GM18502 (cell line): ENCODE measurements at regions not wholly inside any gene's neighbourhood (a gene's known extent, or its start where the extent isn't known, plus 50 kb on each side); places are given as distances from the start of the nearest gene placed in this dataset.

ENCODE experiments used
- ATAC-seq: cut with Tn5 transposase; IDR thresholded peaks from one replicate; pipeline ENCODE4 v1.9.1; 2021; ENCODE audit warnings: mild to moderate bottlenecking; ENCODE audit not compliant: unreplicated experiment, poor library complexity

DNA sequence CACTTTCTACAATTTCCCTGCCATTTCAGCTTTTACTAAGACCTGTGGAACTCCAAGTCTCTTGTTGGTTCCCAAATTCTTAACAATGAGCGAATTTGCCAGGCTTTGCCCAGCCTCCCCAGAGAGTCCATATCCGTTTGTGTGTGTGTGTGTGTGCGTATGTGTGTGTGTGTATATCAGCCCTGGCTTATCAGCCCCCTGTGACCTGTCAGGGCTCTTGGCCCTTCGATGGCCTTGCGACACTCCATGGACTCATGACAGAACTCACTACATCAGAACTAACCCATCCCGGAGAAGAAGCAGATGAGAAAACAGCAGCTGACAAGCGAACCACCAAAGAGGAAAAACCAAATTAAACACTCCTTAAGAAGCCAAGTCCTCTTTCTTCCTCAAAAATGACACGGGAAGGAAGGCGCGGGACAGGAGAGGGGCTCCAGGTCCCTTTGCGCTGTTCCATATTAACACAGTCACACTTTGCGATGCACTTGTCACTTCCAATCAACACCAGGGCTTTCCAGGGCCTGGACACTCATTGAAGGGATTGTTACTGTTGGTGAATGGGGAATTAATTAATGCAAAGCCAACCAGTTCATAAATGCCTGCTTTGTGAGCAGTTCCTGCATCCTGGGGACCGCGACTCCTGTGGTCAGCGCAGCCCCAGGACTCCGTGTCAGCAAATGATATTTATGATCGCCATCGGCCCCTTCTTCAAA, 524.0 kb downstream of the CD83 start:
- ATAC-seq: no peak

DNA sequence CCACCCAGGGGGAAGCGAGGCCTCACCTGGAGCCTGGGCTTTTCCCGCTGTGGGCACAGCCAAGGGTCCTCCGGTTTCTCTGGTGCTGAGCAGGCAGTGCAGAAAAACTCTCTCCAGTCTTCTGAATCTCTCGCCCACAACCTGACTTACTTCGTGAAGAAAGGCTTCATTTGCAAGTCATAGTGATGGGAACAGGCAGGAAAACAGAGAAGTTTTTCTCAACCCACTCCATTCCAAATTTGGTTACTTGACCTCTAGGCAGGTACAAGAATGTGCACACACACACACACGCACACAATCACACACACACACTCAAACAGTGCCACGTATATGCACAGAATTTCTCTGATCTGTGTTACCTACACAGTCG, 524.5 kb downstream of the CD83 start:
- no peak for ATAC-seq

DNA sequence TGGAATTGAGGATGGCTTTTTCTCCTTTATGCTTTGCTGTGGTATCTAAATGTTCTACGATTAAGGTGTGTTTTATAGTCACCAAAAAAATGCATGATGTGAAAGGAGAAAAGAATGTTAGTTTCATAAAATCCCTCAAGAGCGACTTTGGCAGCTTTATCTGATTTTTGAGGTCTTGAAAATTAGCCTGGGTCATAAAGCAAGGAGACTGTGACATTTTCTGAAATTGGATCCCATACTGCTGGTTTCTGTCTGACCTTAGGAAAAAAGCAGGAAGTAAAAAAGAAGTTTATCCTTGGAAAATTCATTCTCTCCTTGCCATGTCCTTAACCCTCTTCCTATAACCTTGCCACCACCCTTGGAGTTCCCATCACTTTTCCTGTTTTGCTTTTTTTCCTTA, 525.3 kb downstream of the CD83 start:
- ATAC-seq: no peak

DNA sequence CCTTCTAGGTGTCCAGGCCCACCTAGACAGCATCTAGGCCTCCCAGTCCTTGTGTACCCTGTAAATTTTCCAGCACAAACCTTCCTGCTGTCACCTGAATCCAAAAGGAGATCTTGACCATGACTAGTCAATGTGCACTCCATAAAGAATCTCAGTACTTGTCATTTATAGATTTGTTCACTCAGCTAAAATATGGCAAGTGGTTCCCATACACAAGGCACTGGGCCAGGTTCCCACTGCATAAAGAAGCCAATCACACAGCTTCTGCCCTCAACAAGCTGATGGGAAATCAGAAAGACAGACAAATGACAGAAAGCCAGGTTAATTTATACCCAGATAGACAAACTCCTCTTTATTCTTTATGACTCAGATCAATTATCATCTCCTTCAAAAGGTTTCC, 526.8 kb downstream of the CD83 start:
- ATAC-seq: no peak

DNA sequence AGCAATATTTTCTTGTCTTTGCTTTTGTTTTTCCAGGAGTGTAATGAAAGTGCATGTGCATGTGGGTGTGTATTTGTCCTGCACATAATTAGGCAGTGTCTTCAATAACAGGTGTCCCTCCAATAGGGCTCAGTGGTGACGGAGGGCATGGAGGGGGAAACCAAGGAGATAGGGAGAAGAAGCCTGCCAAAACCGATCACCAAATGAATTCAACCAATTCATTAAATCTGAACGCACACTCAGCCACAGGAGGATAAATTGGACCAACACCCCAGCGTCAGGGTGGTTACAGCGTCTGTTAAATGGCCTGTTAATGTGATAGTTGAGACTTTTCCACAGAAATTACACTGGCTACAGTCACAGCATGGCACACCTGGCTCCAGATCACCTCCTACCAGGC, 527.6 kb downstream of the CD83 start:
- no peak for ATAC-seq

DNA sequence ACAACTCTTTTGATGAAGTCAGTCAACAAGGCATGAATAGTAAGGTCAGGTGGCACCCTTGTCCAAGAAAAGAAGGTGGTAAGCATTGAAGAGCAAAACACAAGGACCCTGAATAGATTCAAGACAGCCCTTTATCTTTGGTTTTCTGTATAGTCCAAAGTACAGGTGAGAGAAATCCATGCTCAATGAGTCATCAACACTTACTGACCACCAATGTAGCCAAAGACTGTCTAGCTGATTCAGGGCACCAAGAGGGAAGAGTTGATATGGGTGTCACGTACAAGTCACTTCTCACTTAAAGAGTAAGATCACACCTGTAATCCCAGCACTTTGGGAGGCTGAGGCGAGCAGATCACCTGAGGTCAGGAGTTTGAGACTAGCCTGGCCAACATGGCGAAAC, 528.3 kb downstream of the CD83 start:
- no peak for ATAC-seq

DNA sequence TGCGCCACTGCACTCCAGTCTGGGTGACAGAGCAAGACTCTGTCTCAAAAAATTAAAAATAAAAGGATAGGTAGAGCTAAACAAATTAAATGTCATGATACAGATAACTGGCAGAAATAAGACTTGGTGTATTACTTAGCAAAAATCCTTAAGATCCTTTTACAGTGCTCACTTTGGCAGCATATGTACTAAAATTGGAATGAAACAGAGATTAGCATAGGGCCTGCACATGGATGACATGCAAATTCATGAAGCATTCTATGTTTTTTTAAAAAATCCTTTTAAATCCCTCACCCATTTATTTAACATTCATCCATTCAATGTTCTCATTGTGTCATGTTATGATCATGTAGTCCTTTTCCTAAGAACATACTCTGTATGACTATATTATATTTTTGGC, 528.8 kb downstream of the CD83 start:
- ATAC-seq: no peak

DNA sequence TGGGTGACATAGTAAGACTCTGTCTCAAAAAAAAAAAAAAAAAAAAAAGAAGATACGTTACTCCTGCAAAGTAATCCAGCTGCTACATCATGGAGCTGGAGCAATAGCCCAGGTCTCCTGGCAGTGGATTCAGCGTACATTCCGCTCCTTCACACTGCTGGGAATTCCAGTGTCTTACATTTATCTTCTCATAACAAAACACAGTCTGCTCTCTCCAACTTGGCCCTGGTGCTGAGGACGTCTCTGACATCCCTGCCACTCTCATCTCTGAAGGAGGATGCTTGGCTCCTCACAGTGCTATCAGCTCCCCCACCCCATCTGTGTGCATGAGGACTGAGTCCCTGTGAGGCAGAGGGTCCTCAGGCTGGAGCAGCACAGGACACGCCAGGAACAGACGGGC, 529.8 kb downstream of the CD83 start:
- no peak for ATAC-seq

DNA sequence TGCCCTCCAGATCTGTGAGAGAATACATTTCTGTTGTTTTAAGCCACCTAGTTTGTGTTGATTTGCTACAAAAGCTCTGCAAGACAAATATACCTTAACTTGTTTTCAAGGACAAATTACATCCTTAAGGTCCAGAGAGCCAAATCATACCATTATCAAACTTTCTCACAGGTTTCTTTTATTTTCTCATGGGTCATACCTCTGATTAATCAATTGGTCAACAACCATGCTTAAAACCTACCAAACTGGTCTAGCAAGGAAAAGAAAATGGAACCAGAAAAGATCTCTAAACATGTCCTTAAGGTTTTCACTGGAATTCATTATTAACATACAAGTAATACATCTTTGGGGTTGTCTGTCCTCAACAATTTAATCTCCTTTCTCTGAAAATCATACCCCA, 535.0 kb downstream of the CD83 start:
- ATAC-seq: no peak

DNA sequence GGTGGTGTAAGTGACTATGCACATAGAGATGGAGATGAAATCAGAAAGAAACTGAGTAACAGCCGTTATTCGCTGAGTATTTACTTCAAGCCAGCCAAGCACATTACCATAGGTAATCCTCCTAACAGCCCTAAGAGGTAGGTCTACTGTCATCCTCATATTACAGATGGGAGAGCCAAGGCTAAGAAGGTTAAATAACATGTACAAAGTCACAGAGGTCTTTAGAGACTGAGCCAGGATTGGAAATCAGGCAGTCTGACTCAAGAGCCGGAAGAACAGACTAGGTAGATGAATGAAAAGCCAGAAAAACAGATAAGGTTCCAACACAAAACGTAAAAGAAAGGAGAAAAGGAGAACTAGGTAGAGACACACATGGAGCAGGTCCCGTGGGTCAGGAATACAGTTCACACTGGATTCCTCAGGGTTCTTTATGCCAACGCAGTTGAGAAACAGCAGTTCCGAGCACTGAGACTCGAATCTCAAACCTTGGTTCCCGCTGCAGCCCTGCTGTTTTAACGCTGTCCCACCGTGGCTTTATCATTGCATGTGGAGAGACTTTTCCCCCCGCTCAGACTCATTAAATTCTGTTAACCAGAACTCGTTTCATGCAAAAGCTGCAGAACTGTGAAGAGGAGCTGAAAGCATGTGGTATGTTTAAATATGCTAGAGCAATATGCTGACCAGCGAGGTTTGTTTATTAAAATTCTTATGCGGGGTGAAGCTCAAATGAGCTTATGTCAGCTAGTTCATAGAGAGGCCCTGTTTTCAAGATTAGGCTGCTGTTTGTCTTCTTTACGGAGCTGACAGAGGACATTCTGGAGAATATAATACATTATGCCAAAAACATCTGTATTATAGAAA, 537.9 kb downstream of the CD83 start:
- peak; percentile 12 for ATAC-seq

DNA sequence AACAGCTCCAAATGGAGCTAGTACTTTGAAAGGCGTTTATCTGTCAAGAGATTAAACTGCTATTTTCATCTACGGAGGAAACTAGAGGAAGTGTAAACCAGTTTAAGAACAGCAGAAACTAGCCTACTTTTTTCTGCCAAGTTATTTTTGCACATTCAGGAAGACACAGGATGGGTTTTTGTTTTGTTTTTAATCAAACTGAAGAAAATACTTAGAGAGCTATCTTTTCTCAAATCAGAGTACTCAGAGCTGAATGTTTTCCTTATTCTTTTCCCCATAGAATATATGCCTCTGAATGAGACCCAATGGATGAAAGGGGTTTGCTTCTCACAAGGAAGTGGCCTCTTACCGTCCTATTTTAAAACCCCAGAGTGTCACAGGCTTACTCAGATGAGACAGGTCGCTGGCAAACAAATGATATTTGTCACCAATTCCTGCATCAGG, 538.5 kb downstream of the CD83 start:
- ATAC-seq: peak; percentile 50

DNA sequence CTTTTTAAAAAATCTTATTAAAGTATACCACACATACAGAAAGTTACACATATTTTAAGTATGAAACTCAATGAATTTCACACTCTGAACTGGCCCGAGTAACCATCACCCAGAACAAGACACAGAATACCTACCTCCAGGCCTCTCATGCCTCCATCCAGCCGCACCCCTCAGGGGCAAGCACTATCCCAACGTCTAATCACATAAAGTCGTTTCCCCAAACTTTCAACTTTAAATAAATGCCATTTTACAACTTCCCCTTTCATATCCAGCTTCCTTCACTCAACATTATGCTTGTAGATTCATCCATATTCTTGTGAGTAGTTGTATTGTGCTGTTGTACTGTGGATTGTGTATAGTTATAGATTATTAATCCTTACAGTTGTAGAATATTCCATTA, 539.1 kb downstream of the CD83 start:
- no peak for ATAC-seq

DNA sequence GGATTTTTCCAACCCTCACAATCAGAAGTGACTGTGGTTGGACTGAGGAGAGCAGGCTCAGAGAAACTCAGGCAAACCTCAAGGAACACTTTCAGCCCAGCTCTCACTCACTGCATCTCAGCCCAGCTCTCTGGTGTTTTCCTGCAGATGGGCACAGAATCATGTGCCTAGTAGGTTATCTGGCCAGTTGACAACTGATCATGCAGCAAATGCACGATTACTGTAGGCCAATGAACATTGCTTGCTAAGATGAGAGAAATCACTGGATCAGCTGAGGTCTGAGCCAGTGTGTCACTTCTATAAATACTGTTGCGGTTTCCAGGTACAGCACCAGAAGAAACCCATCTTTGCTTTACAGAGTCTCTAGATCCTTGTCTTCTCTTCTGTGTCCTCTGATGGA, 540.5 kb downstream of the CD83 start:
- no peak for ATAC-seq

DNA sequence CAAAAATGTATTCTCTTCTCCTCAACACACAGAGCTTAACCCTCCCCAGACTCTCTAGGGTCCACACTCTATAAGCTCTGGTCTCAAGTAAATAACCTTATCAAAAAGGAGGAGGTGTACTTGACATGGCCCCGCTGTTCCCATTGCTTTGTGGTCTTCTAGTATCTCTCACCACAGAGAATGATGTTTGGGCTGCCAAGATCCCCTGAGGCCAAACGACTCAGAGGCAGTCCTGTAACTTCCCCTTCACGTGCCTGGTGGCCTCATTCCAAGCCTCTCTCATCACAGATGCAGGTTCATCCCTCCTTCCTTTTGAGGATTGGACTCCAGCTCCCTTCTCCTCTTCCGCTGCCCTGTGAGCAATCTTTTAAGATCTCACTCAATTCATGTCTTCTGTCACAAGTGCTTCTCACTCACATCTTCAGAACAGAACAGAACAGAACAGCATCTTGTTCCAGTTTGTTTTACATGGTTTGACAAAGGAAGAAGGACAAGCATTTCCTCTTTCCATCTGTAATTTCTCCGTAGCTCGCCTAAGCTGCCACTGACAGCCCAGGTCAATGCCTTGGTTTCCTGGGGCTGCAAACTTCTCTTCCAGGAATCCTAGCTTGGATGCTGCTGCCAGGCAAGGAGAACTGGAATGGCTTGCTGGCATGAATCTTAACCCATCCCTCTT, 541.5 kb downstream of the CD83 start:
- ATAC-seq: no peak

DNA sequence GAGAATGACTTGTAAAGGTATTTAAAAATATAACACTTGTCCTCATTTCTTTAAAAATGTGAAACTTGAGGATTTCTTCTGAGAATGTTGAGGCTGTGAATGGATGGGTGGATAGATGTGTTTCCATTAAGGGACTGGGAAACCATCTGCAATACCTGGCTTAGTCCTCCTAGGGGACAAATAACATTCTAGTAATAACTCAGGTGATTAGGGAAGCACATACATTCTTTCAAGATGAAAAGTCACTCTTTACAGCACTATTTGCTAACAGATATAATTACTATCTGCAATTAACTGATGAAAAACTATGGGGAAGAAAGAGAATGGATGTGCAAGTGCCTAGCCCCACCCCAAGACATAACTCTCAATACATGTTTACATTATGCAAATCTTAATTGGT, 542.3 kb downstream of the CD83 start:
- no peak for ATAC-seq

DNA sequence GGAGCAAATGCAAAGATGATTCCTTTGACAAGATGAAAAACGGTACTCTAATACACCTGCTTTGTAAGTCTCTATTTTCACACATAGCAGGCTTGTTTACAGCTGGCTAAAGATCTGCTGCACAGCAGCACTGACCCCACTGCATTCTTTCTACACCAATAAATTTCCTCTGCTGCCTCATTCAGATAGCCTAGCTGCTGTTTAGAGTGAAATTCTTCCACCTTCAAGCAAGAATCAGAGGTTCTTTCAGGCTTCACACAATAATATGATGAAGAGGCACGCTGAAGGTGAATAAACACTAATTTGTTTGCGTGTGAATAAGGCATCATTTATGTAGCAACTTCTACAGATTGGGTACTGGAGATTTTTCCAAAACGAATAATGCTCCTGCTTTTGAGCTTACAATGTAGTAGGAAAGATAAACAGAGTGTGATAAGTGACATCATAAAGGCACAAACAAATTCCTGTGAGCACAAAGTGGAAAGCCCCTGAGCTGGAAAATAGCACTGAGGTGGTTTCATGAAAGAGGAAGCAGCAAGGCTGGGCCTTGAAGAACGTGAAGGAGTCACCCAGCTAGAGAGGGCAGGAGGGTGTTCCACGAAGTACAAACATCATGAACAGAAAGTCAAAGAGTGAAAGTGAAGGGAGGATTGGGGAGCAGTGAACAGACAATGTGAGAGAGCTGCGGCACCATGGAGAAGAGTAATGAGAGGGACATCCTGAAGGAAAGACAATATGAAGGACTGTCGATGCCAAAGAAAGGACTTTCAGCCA, 543.4 kb downstream of the CD83 start:
- peak; percentile 66 for ATAC-seq

DNA sequence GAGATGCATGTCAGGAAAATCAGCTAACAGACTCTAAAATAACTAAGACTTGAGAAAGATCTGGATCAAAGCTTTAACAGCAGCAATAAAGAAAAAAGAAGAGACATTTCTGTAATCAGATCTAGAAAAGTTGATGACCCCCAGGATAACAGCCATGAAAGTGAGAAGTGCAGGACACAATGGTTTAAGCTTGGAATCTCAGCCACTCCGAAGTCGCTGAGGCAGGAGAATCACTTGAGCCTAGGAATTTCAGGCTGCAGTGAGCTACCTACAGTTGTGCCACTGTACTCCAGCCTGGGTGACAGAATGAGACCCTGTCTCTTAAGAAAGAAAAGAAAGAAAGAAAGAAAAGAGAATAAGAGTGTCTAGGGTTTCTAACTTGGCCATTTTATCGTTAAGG, 544.1 kb downstream of the CD83 start:
- ATAC-seq: no peak

DNA sequence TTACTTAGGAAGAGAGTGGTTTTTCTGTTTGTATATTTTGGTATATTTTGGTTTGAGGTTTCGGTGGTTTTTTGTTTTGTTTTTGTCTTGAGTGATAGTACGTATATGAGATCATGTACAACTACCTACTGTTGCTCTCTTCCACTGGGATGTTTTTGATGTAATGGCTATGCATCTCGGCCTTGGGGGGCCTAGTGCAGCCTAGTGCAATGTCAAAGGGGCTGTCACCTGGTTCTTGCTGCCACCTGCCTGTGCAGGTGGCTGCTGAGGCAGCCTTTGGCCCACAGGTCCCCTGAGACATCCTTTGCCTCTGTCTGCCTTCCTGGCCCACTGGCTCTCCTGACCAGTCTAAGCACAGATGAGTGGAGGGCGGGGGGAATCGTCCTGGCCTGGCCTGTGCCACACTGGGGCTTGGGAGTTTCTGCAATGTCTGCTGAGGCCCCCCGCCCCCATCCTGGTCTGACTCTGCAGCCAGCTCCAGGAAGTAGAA, 546.6 kb downstream of the CD83 start:
- ATAC-seq: peak; percentile 61

DNA sequence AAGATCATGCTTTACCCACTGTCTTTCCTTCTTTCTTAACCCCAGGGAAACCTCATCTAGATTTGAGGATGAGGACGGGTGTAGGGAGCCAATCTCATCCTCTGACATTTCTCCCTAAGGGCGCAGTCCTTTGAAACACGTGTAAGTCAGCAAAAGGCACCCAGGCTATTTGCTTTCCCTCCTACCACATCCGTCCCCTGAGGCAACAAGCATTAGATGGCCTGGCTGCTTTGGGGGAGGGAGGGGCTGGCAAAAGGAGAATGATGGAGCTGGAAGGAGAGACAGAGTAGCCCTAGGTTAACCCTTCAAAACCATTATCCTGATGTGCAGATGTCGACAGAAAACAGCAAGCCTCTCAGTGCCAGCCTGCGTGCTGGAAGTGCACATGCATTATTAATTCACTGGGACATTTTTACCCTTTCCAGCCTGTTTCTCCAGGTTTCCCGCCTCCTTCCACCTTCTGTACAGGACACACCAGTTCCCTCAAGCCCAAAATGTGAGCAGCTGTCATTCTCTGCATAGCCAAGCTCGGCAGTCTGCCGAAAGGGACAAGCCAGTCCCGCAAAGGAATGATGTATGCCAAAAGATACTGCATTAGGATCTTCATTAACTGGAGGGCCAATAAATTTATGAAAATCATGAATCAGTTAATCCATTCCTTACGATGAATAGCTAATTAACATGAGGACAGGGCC, 547.2 kb downstream of the CD83 start:
- no peak for ATAC-seq
